A549 (cell line): ENCODE measurements at regions not wholly inside any gene's neighbourhood (a gene's known extent, or its start where the extent isn't known, plus 50 kb on each side); places are given as distances from the start of the nearest gene placed in this dataset.

Experiments used
- ATAC-seq, 2 experiments: fragments of 200-7000 bp in 1 of 2; fragments of >200 bp in 1 of 2; cut with Nextera tagmentation in 1 of 2; cut with Tn5 transposase in 1 of 2; 3 replicates each; pipeline versions ENCODE4 v1.8.0 to v1.9.1; 2018 to 2020; ENCODE audit warnings: mild to moderate bottlenecking in 1 of 2, moderate library complexity in 1 of 2
- CTCF ChIA-PET: fragments of 300-600 bp; sonication (Branson Sonifier 250); formaldehyde crosslinking; extraction: SDS; loops from one replicate; lab custom pipeline; 2021; ENCODE audit warnings: antibody characterized with exemption, inconsistent platforms; lab: Yijun Ruan, JAX
- POLR2A ChIA-PET: fragments of 350-600 bp; formaldehyde crosslinking; extraction: SDS; loops from one replicate; lab custom pipeline; 2021; ENCODE audit warnings: antibody characterized with exemption, inconsistent platforms; lab: Yijun Ruan, JAX
- DNase-seq, 2 experiments: peaks; one replicate each; pipeline versions ENCODE4 v3.0.0 to v3.0.0-alpha.2; 2011 to 2016; ENCODE audit warnings: low read depth in 1 of 2, low spot score in 1 of 2
- FAIRE-seq: peaks from 2 replicates; lab custom pipeline; 2011; peaks lifted over from hg19 to GRCh38; lab: Jason Lieb, UNC
- H3K27ac ChIP-seq, 2 experiments: fragments of >200 bp; sonication (Bioruptor Twin); formaldehyde crosslinking; 3 replicates each; pipeline ENCODE4 v1.5.1; 2016 to 2017
- H3K4me1 ChIP-seq: fragments of >200 bp; sonication (Bioruptor Twin); formaldehyde crosslinking; 3 replicates; pipeline ENCODE4 v1.6.1; 2016
- H3K4me2 ChIP-seq: fragments of >200 bp; sonication (Bioruptor Twin); formaldehyde crosslinking; 3 replicates; pipeline ENCODE4 v1.6.1; 2016
- H3K4me3 ChIP-seq: fragments of >200 bp; sonication (Bioruptor Twin); formaldehyde crosslinking; 3 replicates; pipeline ENCODE4 v1.5.1; 2016
- H3K9me3 ChIP-seq: fragments of >200 bp; sonication (Bioruptor Twin); formaldehyde crosslinking; 3 replicates; pipeline ENCODE4 v1.6.1; 2016
- BCL3 ChIP-seq: fragments of >200 bp; sonication (Bioruptor Twin); formaldehyde crosslinking; IDR thresholded peaks from 3 replicates; pipeline ENCODE4 v1.6.1; 2016
- CBX2 ChIP-seq: fragments of 200-600 bp; sonication (generic); IDR thresholded peaks from 2 replicates; pipeline ENCODE4 v1.6.1; 2016; ENCODE audit warnings: low read depth, mild to moderate bottlenecking, borderline replicate concordance
- CBX8 ChIP-seq: fragments of 200-600 bp; sonication (generic); IDR thresholded peaks from 2 replicates; pipeline ENCODE4 v1.6.1; 2016
- CEBPB ChIP-seq, 2 experiments: fragments of >200 bp in 1 of 2; sonication (Bioruptor Twin) in 1 of 2; formaldehyde crosslinking in 1 of 2; IDR thresholded peaks; 2 replicates each; pipeline ENCODE4 v1.6.1; 2012 to 2016
- EHF ChIP-seq: fragments of 250-450 bp; sonication (Bioruptor Pico); IDR thresholded peaks from 2 replicates; pipeline ENCODE4 v1.5.0; 2020; ENCODE audit warnings: mild to moderate bottlenecking
- ELK1 ChIP-seq: fragments of 150-350 bp; IDR thresholded peaks from 2 replicates; pipeline ENCODE4 v1.6.1; 2014; ENCODE audit warnings: low read depth, mild to moderate bottlenecking, low read length
- FOSB ChIP-seq: fragments of 250-450 bp; sonication (Bioruptor Pico); IDR thresholded peaks from 2 replicates; pipeline ENCODE4 v1.5.0; 2020; ENCODE audit warnings: mild to moderate bottlenecking, moderate library complexity
- GATA3 ChIP-seq: IDR thresholded peaks from 2 replicates; pipeline ENCODE4 v1.6.1; 2012; ENCODE audit warnings: borderline replicate concordance
- HMGXB4 ChIP-seq: fragments of 250-450 bp; sonication (Bioruptor Pico); IDR thresholded peaks from 2 replicates; pipeline ENCODE4 v1.5.0; 2021; ENCODE audit warnings: mild to moderate bottlenecking, moderate library complexity, borderline replicate concordance
- HOXA7 ChIP-seq: fragments of 250-450 bp; sonication (Bioruptor Pico); IDR thresholded peaks from 2 replicates; pipeline ENCODE4 v1.5.0; 2020; ENCODE audit warnings: mild to moderate bottlenecking, moderate library complexity
- HOXB13 ChIP-seq: fragments of 250-450 bp; sonication (Bioruptor Pico); IDR thresholded peaks from 2 replicates; pipeline ENCODE4 v1.5.0; 2020; ENCODE audit warnings: low read depth, mild to moderate bottlenecking, moderate library complexity
- HOXB5 ChIP-seq: fragments of 250-450 bp; sonication (Bioruptor Pico); IDR thresholded peaks from 2 replicates; pipeline ENCODE4 v1.5.0; 2020; ENCODE audit warnings: mild to moderate bottlenecking, moderate library complexity
- JUN ChIP-seq, 2 experiments: fragments of >200 bp; sonication (Bioruptor Twin); formaldehyde crosslinking; IDR thresholded peaks; 2 replicates in 1 of 2; 3 replicates in 1 of 2; pipeline ENCODE4 v1.6.1; 2016 to 2017
- JUNB ChIP-seq: fragments of >200 bp; sonication (Bioruptor Twin); formaldehyde crosslinking; IDR thresholded peaks from 2 replicates; pipeline ENCODE4 v1.6.1; 2016
- KDM1A ChIP-seq: fragments of 200-600 bp; sonication (generic); IDR thresholded peaks from 2 replicates; pipeline ENCODE4 v1.6.1; 2016; ENCODE audit warnings: low read depth, mild to moderate bottlenecking
- MAX ChIP-seq: IDR thresholded peaks from 2 replicates; pipeline ENCODE4 v1.6.1; 2012
- MAZ ChIP-seq: fragments of 150-350 bp; IDR thresholded peaks from 2 replicates; pipeline ENCODE4 v1.6.1; 2014; ENCODE audit warnings: antibody characterized with exemption, low read depth, low read length, borderline replicate concordance
- MYC ChIP-seq: IDR thresholded peaks from 2 replicates; pipeline ENCODE4 v1.6.1; 2012; ENCODE audit warnings: mild to moderate bottlenecking, inconsistent platforms, low read length, improper control_type of control experiment, borderline replicate concordance
- NR3C1 ChIP-seq: fragments of >200 bp; sonication (Bioruptor Twin); formaldehyde crosslinking; IDR thresholded peaks from 3 replicates; pipeline ENCODE4 v1.6.1; 2017
- POLR2AphosphoS2 ChIP-seq: conservative IDR thresholded peaks from 2 replicates; pipeline ENCODE4 v1.6.1; 2012; ENCODE audit warnings: low read length, improper control_type of control experiment, inconsistent platforms
- RAD21 ChIP-seq, 2 experiments: fragments of >200 bp in 1 of 2; sonication (Bioruptor Twin) in 1 of 2; formaldehyde crosslinking in 1 of 2; IDR thresholded peaks in 1 of 2; conservative IDR thresholded peaks in 1 of 2; 2 replicates in 1 of 2; 3 replicates in 1 of 2; pipeline ENCODE4 v1.6.1; 2012 to 2018; ENCODE audit warnings: inconsistent platforms in 1 of 2
- REST ChIP-seq: fragments of 200-600 bp; sonication (generic); IDR thresholded peaks from 2 replicates; pipeline ENCODE4 v1.6.1; 2016; ENCODE audit warnings: antibody characterized with exemption, mild to moderate bottlenecking, moderate library complexity
- RFX5 ChIP-seq: fragments of 450-650 bp; IDR thresholded peaks from 2 replicates; pipeline ENCODE4 v1.7.1; 2014; ENCODE audit warnings: antibody characterized with exemption, mild to moderate bottlenecking, moderate library complexity
- RNF2 ChIP-seq: fragments of 200-600 bp; sonication (generic); IDR thresholded peaks from 2 replicates; pipeline ENCODE4 v1.6.1; 2016; ENCODE audit warnings: low read depth, mild to moderate bottlenecking, antibody characterized with exemption, moderate library complexity, borderline replicate concordance
- SMC3 ChIP-seq: fragments of >200 bp; sonication (Bioruptor Twin); formaldehyde crosslinking; IDR thresholded peaks from 3 replicates; pipeline ENCODE4 v1.6.1; 2018; ENCODE audit warnings: inconsistent platforms
- SREBF2 ChIP-seq: fragments of 450-650 bp; IDR thresholded peaks from 2 replicates; pipeline ENCODE4 v1.6.1; 2014; ENCODE audit warnings: mild to moderate bottlenecking, moderate library complexity
- TFCP2L1 ChIP-seq: fragments of 250-450 bp; sonication (Bioruptor Pico); IDR thresholded peaks from 2 replicates; pipeline ENCODE4 v1.5.0; 2021; ENCODE audit warnings: mild to moderate bottlenecking
- TP53 ChIP-seq: fragments of 250-450 bp; sonication (Bioruptor Pico); IDR thresholded peaks from 2 replicates; pipeline ENCODE4 v1.5.0; 2021; ENCODE audit warnings: mild to moderate bottlenecking, moderate library complexity
- ZFP36 ChIP-seq: fragments of 450-650 bp; IDR thresholded peaks from 2 replicates; pipeline ENCODE4 v1.6.1; 2014; ENCODE audit warnings: borderline replicate concordance; ENCODE audit not compliant: partially characterized antibody
- ZNF302 ChIP-seq: fragments of 250-450 bp; sonication (Bioruptor Pico); IDR thresholded peaks from 2 replicates; pipeline ENCODE4 v1.9.0; 2021; ENCODE audit warnings: inconsistent platforms, mild to moderate bottlenecking, moderate library complexity

- no peak for DNase-seq
- Histone ChIP-seq H3K4me3 (no peak overlapping the region), H3K27ac (no peak overlapping the region)
- FAIRE-seq: no peak
- no peak for ATAC-seq
- no peak for TF ChIP-seq EHF (CRISPR knock-in tag)
- no peak for TF ChIP-seq TFCP2L1 (CRISPR knock-in tag)
- no peak for TF ChIP-seq CBX2
- TF ChIP-seq GATA3: no peak
- no peak for TF ChIP-seq FOSB (CRISPR knock-in tag)
- TF ChIP-seq NR3C1: no peak
- TF ChIP-seq SMC3: no peak
- TF ChIP-seq JUNB: no peak
- no peak for TF ChIP-seq KDM1A
- no peak for TF ChIP-seq HMGXB4
- TF ChIP-seq CBX8: no peak
- no peak for TF ChIP-seq TP53
- TF ChIP-seq, all 56 proteins: peak for 0
- Histone ChIP-seq H3K4me1 (no peaks in the 10 kb centered on the region), H3K9me3 (no peaks in the 10 kb centered on the region), H3K4me2 (no peak overlapping the region)
- POLR2A ChIA-PET: no interaction called here
- CTCF ChIA-PET: interaction anchor here (1.0 to 2.6 kb wide), 2 partner anchors 9 to 17 kb away, joined by 3 to 12 read pairs; no protein-coding TSS in a partner anchor
Measured at GRCh38 chr5:54828151-54828550, 157.2 kb downstream of the ESM1 start.

GRCh38 chr5:54825005-54825404 lies 160.4 kb downstream of the ESM1 start:
- no peak for ATAC-seq
- DNase-seq: no peak
- ChIA-PET POLR2A (no interaction called here), CTCF (interaction anchor here (0.6 to 1.5 kb wide), 3 partner anchors 16 to 308 kb away, joined by 3 to 5 read pairs (median 3); partner anchors contain the start of gene SNX18)
- FAIRE-seq: no peak
- no peak overlapping the region for H3K4me3 ChIP-seq
- no peaks in the 10 kb centered on the region for H3K9me3 ChIP-seq
- TF ChIP-seq SREBF2: no peak
- TF ChIP-seq BCL3: no peak
- TF ChIP-seq ZNF302 (CRISPR knock-in tag): no peak
- no peak for TF ChIP-seq HOXB13 (CRISPR knock-in tag)
- TF ChIP-seq JUN (IDR thresholded peaks at IDR 0.05): no peak
- TF ChIP-seq HOXA7 (CRISPR knock-in tag): no peak
- TF ChIP-seq CEBPB (IDR thresholded peaks at IDR 0.05): no peak
- TF ChIP-seq ZFP36: no peak
- TF ChIP-seq HOXB5 (CRISPR knock-in tag): no peak
- TF ChIP-seq POLR2AphosphoS2: no peak
- TF ChIP-seq RFX5: no peak
- no peak for TF ChIP-seq RAD21 (conservative IDR thresholded peaks at IDR 0.05 in 1 of 2, IDR thresholded peaks at IDR 0.05 in 1 of 2)
- no peaks in the 10 kb centered on the region for H3K4me1 ChIP-seq
- no peak overlapping the region for H3K27ac ChIP-seq
- no peak overlapping the region for H3K4me2 ChIP-seq

GRCh38 chr5:54823006-54823405 lies 162.4 kb downstream of the ESM1 start:
- CTCF ChIA-PET: no interaction called here
- H3K4me2 ChIP-seq: no peak overlapping the region
- DNase-seq: no peak
- TF ChIP-seq SMC3 (no peak), REST (no peak), ELK1 (no peak), MAZ (no peak), CBX8 (no peak), KDM1A (no peak), CEBPB (IDR thresholded peaks at IDR 0.05) (no peak), MAX (no peak), RNF2 (no peak), NR3C1 (no peak), MYC (no peak)

More at GRCh38 chr5:54823006-54823405, 162.4 kb downstream of the ESM1 start:
- Histone ChIP-seq H3K27ac (no peak overlapping the region), H3K4me1 (no peaks in the 10 kb centered on the region), H3K4me3 (no peak overlapping the region), H3K9me3 (no peaks in the 10 kb centered on the region)
- POLR2A ChIA-PET: no interaction called here
- ATAC-seq (no peak), FAIRE-seq (no peak)
